ENCODE measurements at regions not wholly inside any gene's neighbourhood (a gene's known extent, or its start where the extent isn't known, plus 50 kb on each side); places are given as distances from the start of the nearest gene placed in this dataset.

DNA sequence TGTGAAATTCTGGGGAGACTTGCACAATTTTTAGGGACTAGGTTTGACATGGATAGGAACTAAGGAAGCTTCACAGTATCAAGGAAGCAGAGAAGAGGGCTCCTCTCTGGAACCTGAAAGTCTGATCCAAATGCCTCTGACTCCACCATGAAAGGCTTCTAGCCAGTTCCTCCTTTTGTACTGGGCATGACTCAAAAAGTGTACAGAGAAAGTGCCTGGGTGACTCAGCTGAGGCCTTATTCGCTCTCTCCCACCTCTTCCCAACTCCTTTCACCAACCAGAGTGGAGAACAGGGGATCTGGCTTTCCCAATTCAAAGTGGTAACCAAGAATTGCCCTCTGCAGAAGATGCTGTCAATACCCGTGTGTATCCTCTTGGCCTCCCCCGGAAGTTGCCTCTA, 342.9 kb upstream of the PROK2 start:
- TF ChIP-seq POLR2A (IDR thresholded peaks at IDR 0.05; ENCODE audit: low read depth, low read length) (no peak), CHD1 (IDR thresholded peaks at IDR 0.05; ENCODE audit: low read depth, low read length) (no peak), BHLHE40 (IDR thresholded peaks at IDR 0.05; ENCODE audit: low read depth, low read length) (no peak), MAZ (IDR thresholded peaks at IDR 0.05; ENCODE audit: borderline replicate concordance, low read depth, low read length) (no peak)
- TF ChIP-seq, protein P1, sequence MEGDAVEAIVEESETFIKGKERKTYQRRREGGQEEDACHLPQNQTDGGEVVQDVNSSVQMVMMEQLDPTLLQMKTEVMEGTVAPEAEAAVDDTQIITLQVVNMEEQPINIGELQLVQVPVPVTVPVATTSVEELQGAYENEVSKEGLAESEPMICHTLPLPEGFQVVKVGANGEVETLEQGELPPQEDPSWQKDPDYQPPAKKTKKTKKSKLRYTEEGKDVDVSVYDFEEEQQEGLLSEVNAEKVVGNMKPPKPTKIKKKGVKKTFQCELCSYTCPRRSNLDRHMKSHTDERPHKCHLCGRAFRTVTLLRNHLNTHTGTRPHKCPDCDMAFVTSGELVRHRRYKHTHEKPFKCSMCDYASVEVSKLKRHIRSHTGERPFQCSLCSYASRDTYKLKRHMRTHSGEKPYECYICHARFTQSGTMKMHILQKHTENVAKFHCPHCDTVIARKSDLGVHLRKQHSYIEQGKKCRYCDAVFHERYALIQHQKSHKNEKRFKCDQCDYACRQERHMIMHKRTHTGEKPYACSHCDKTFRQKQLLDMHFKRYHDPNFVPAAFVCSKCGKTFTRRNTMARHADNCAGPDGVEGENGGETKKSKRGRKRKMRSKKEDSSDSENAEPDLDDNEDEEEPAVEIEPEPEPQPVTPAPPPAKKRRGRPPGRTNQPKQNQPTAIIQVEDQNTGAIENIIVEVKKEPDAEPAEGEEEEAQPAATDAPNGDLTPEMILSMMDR (conservative IDR thresholded peaks at IDR 0.05; ENCODE audit: low read depth, low read length): no peak

All from IMR-90 (cell line).